ENCODE measurements at regions not wholly inside any gene's neighbourhood (a gene's known extent, or its start where the extent isn't known, plus 50 kb on each side); places are given as distances from the start of the nearest gene placed in this dataset.

DNA sequence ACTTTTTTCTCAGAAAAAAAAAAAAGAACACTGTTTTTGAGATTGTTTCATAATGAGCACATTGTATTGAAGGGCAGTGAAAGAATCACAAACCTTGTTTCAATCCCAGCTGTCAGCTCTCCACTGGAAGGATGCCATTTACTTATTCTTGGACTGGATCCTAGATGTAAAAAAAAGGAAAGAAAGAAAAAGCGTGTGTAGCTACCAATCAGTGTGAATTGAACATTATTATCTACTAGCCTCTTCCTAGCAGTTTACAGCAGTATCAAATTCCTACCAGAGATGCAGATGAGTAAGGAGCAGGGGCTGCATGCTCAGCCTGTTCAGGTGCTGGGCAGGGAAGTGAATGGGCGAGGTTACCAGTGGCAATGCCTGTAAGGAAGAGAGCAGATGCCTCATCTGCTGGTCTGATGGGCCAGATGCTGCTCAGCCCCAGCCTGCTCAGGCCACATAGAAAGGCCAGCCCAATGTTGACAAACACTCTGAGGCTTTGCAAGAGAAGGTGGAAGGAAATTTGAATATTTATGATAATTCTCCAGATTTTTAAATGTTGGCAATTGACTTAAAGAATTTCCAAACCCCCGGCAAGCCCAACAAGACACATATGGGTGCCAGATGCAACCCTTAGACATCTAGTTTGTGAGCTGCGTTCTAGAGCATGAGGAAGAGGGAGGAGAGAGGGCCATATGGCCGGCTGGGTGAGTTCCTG, 189.5 kb downstream of the IBTK start:
- no peaks in the 10 kb centered on the region for H3K9me3 ChIP-seq
- H3K4me3 ChIP-seq = peak overlapping the region; percentile 5
- no peak overlapping the region for H3K27ac ChIP-seq
- H3K4me1 ChIP-seq (ENCODE audit: control insufficient read depth in 1 of 2, low read depth in 2 of 2) = peaks cover 0 to 17% of the 10 kb centered on the region in 2 donors
- TF ChIP-seq, protein P1, sequence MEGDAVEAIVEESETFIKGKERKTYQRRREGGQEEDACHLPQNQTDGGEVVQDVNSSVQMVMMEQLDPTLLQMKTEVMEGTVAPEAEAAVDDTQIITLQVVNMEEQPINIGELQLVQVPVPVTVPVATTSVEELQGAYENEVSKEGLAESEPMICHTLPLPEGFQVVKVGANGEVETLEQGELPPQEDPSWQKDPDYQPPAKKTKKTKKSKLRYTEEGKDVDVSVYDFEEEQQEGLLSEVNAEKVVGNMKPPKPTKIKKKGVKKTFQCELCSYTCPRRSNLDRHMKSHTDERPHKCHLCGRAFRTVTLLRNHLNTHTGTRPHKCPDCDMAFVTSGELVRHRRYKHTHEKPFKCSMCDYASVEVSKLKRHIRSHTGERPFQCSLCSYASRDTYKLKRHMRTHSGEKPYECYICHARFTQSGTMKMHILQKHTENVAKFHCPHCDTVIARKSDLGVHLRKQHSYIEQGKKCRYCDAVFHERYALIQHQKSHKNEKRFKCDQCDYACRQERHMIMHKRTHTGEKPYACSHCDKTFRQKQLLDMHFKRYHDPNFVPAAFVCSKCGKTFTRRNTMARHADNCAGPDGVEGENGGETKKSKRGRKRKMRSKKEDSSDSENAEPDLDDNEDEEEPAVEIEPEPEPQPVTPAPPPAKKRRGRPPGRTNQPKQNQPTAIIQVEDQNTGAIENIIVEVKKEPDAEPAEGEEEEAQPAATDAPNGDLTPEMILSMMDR (IDR thresholded peaks at IDR 0.05) = no peak
- H3K36me3 ChIP-seq = no peaks in the 10 kb centered on the region
- no peaks in the 10 kb centered on the region for H3K27me3 ChIP-seq (replicated peaks; ENCODE audit: insufficient read depth)
- DNase-seq (ENCODE audit: low spot score) (no peak), ATAC-seq (ENCODE audit: insufficient number of reproducible peaks, low FRiP score, low read depth) (no peak)

- Histone ChIP-seq H3K27me3 (replicated peaks; ENCODE audit: insufficient read depth) (no peaks in the 10 kb centered on the region), H3K9me3 (no peaks in the 10 kb centered on the region), H3K4me3 (no peak overlapping the region), H3K27ac (no peak overlapping the region), H3K36me3 (no peaks in the 10 kb centered on the region), H3K4me1 (ENCODE audit: control insufficient read depth in 1 of 2, low read depth in 2 of 2) (peaks cover 0 to 17% of the 10 kb centered on the region in 2 donors)
- ATAC-seq (ENCODE audit: insufficient number of reproducible peaks, low FRiP score, low read depth) (no peak), DNase-seq (ENCODE audit: low spot score) (no peak)
- TF ChIP-seq, protein P1 (IDR thresholded peaks at IDR 0.05) = no peak
These were observed 191.0 kb downstream of the IBTK start for GRCh38 chr6:82056567-82056966.

- no peak overlapping the region for H3K27ac ChIP-seq
- ATAC-seq (ENCODE audit: insufficient number of reproducible peaks, low FRiP score, low read depth) (no peak), DNase-seq (ENCODE audit: low spot score) (no peak)
- no peak overlapping the region for H3K4me3 ChIP-seq
- no peaks in the 10 kb centered on the region for H3K9me3 ChIP-seq
- H3K27me3 ChIP-seq (replicated peaks; ENCODE audit: insufficient read depth) = no peaks in the 10 kb centered on the region
- no peaks in the 10 kb centered on the region for H3K4me1 ChIP-seq (ENCODE audit: control insufficient read depth in 1 of 2, low read depth in 2 of 2)
- H3K36me3 ChIP-seq = no peaks in the 10 kb centered on the region
- TF ChIP-seq, protein P1 (IDR thresholded peaks at IDR 0.05) = no peak
These were observed 201.4 kb downstream of the IBTK start for GRCh38 chr6:82045965-82046756.

DNA sequence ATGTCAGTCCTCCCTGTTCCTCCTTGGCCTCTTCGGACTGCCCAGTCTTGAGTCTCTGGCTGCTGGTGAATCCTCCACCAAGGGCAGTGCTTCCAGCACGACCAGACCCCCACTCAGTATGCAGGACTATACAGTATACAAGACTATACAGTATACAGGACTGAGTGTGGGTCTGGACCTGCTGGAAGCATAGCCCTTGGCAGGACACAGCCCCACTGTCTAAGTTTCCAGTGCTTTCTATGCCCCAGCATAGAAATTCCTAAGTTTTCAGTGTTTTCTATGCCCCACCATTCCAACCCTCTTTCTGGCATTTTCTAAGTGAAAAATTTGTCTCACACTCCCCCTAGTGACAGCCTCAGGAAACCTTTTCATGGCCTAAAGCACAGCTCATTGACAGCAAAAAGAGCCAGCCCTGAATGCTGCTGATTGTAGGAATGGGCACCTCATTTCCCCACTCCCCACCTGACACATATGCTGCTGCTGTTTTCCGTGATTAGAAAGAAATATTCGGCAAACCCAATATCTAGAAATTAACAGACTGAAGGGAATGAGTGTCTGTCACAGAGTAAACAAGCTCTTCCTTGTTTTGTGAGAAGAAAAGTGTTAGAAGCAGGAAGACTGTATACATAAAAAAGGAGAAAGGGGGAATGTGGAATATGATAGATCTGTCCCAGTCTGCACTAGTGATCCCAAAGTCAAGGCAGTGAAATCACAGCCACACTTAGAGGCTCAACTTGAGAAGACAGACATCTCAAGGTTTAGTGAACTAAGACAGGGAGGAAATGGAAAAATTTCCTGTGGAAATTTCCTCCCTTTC, 206.9 kb downstream of the IBTK start:
- Histone ChIP-seq H3K4me1 (ENCODE audit: control insufficient read depth in 1 of 2, low read depth in 2 of 2) (peaks cover 0 to 9% of the 10 kb centered on the region in 2 donors), H3K27ac (no peak overlapping the region), H3K27me3 (replicated peaks; ENCODE audit: insufficient read depth) (no peaks in the 10 kb centered on the region), H3K9me3 (no peaks in the 10 kb centered on the region), H3K36me3 (no peaks in the 10 kb centered on the region), H3K4me3 (no peak overlapping the region)
- no peak for DNase-seq (ENCODE audit: low spot score)
- TF ChIP-seq, protein P1 (IDR thresholded peaks at IDR 0.05) = peak; percentile 74
- peak; percentile 66 for ATAC-seq (ENCODE audit: insufficient number of reproducible peaks, low FRiP score, low read depth)

DNA sequence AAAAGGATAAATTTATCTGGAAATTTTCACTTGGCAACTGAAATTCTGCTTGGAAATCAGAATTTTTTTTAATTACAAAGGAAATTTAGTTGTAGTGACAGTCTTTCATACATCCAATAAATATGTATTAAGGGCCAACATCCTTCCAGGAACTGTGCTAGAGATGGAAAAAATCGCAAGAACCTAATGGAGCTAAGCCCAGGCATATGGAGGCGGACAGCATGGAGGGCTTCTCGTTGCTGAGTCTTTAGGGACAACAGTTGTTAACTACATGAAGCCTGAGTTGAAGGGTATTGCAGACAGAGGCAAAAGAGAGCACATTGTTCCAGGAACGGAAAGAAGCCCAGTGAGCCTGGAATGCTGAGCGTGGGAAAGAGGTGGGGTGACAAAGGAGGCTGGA, 208.9 kb downstream of the IBTK start:
- Histone ChIP-seq H3K4me3 (no peak overlapping the region), H3K27ac (no peak overlapping the region), H3K27me3 (replicated peaks; ENCODE audit: insufficient read depth) (no peaks in the 10 kb centered on the region), H3K4me1 (ENCODE audit: control insufficient read depth in 1 of 2, low read depth in 2 of 2) (peaks cover 1 to 17% of the 10 kb centered on the region in 2 donors), H3K9me3 (no peaks in the 10 kb centered on the region), H3K36me3 (no peaks in the 10 kb centered on the region)
- TF ChIP-seq, protein P1 (IDR thresholded peaks at IDR 0.05) = no peak
- ATAC-seq (ENCODE audit: insufficient number of reproducible peaks, low FRiP score, low read depth) (no peak), DNase-seq (ENCODE audit: low spot score) (no peak)

Data from thoracic aorta (tissue), 2 donors.